Ovary (tissue), 7 donors: ENCODE measurements at regions not wholly inside any gene's neighbourhood (a gene's known extent, or its start where the extent isn't known, plus 50 kb on each side); places are given as distances from the start of the nearest gene placed in this dataset.

ENCODE experiments used
- DNase-seq, 5 donors: peaks; one replicate each; pipeline ENCODE4 v3.0.0-alpha.2; 2019 to 2020
- H3K27ac ChIP-seq, 2 donors: fragments of 200-600 bp; one replicate each; pipeline versions ENCODE4 v1.5.1 to v1.8.0; 2019 to 2022
- H3K27me3 ChIP-seq: fragments of 200-600 bp; one replicate; pipeline ENCODE4 v1.8.0; 2022
- H3K36me3 ChIP-seq: fragments of 200-600 bp; sonication (generic); one replicate; pipeline ENCODE4 v1.5.1; 2019
- H3K4me1 ChIP-seq: one replicate; pipeline ENCODE4 v1.8.1; 2013; ENCODE audit warnings: mild to moderate bottlenecking, moderate library complexity; ENCODE audit not compliant: insufficient read depth
- H3K4me3 ChIP-seq: fragments of 200-600 bp; sonication (generic); one replicate; pipeline ENCODE4 v1.5.1; 2017
- H3K9me3 ChIP-seq, 2 donors: fragments of 200-600 bp in 1 of 2; sonication (generic) in 1 of 2; one replicate each; pipeline versions ENCODE4 v1.5.1 to v1.8.1; 2013 to 2019; ENCODE audit warnings: mild to moderate bottlenecking in 1 of 2, moderate library complexity in 1 of 2
- EP300 ChIP-seq: sonication (generic); formaldehyde crosslinking; IDR thresholded peaks from one replicate; pipeline ENCODE4 v1.6.1; 2017; ENCODE audit warnings: antibody characterized with exemption
- POLR2A ChIP-seq: fragments of 450-650 bp; IDR thresholded peaks from one replicate; pipeline ENCODE4 v1.6.1; 2017; ENCODE audit warnings: antibody characterized with exemption, mild to moderate bottlenecking, moderate library complexity
- WGBS, 3 donors: extraction: QIAGEN DNeasy Blood & Tissue Kit in 1 of 3; methylation state at CpG; one replicate each; pipeline versions ENCODE4 v1.1.5 to v1.1.7; 2013 to 2017; 5-methylcytosine and 5-hydroxymethylcytosine counted together
- intact Hi-C, 4 donors: fragments of 100-400 bp; cut with DNase I; formaldehyde crosslinking; loops; one replicate each; pipeline versions ENCODE4 v1.11.0 to v1.15.1; 2022 to 2023
- TF ChIP-seq, protein P1 (sequence below), 3 donors: fragments of 450-650 bp in 2 of 3; fragments of 200-600 bp in 1 of 3; IDR thresholded peaks; one replicate each; pipeline versions ENCODE4 v1.5.1 to v1.8.0; 2016 to 2022; ENCODE audit warnings: antibody characterized with exemption in 3 of 3, mild to moderate bottlenecking in 1 of 3
- donor health status: DM: no; HTN: no; CAD: no; lungs with moderate emphysema.
- donor health status: DM: no; HTN: no; CAD: no.
- donor health status: Bipolar disorder and iron deficiency.
- donor health status: DM: no; HTN: no; CAD: no.
- donor health status: DM: yes; HTN: yes; CAD: no.

DNA sequence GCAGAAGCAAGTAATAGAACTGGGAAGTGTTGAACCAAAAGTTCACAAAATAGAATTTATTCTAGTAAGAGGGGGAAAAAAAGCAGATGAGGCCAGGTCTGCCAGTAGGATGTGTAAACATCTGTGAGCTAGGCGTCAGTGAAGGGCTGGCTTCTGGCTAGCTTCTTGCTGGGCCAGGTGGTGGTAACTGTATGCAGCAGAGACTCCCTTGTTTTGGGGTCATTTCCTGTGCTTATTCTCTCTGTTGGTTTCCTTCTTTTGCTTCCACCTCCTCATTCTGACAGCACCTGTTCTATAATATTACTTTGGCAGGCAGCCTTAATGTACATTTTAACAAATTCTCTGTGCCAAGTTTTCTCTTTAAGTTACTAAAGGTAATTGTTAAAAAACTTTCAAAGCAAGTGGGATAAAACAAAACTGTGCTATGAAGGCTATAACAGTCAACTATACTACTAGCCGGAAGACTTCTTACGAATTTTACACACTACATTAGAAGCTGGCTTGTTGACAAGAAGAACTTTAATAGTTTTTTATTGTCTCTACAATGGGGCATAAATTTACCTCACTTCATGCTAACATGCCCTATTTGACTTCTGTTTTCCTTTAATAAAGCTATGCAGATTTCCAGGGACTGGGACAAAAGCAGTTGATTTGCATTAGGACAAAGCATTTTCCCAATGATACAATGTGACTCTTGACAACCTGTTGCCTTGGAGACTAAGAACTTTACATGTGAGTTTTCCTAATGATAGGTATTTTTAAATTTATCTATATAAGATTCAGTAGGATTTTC lies 318.8 kb upstream of the NAALADL2 start:
- Histone ChIP-seq H3K4me1 (no peaks in the 10 kb centered on the region), H3K27ac (no peak overlapping the region), H3K27me3 (no peaks in the 10 kb centered on the region), H3K4me3 (no peak overlapping the region), H3K36me3 (no peaks in the 10 kb centered on the region), H3K9me3 (no peaks in the 10 kb centered on the region)
- 74 to 82% (median 75%) methylated on average over 3 of the region's 3 CpGs for WGBS, 3 donors
- DNase-seq, result no peak
- TF ChIP-seq, protein P1, sequence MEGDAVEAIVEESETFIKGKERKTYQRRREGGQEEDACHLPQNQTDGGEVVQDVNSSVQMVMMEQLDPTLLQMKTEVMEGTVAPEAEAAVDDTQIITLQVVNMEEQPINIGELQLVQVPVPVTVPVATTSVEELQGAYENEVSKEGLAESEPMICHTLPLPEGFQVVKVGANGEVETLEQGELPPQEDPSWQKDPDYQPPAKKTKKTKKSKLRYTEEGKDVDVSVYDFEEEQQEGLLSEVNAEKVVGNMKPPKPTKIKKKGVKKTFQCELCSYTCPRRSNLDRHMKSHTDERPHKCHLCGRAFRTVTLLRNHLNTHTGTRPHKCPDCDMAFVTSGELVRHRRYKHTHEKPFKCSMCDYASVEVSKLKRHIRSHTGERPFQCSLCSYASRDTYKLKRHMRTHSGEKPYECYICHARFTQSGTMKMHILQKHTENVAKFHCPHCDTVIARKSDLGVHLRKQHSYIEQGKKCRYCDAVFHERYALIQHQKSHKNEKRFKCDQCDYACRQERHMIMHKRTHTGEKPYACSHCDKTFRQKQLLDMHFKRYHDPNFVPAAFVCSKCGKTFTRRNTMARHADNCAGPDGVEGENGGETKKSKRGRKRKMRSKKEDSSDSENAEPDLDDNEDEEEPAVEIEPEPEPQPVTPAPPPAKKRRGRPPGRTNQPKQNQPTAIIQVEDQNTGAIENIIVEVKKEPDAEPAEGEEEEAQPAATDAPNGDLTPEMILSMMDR (IDR thresholded peaks at IDR 0.05), result no peak
- TF ChIP-seq POLR2A (no peak), EP300 (no peak)
- intact Hi-C loops, result no loop called here

DNA sequence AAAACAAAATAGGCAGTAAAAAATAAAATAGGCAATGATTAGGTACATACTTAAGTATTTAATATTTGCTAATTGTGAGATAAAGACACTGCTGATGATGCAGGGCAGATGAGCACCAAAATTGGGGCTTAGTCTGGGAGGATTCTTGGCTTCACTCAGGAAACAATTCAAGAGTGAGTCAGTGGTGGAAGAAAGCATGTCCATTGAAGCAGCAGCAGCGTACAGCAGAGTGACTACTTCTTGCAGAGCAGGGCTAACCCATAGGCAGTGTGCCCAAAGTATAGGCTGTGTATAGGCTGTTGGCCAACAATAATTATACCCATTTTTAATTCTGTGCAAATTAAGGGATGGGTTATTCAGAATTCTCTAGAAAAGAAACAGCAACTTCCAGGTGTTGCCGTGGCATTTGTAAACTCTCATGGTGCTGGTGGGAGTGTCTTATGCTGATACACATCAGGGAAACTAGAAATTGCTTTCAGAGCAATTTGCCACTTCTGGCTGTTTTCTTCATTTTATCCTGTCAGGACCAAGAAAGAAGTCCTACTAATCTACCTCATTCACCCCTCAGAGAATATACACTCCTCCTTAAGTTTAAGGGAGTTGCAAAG lies 317.3 kb upstream of the NAALADL2 start:
- WGBS, 3 donors, result 88 to 93% (median 88%) methylated on average over 2 of the region's 2 CpGs
- Histone ChIP-seq H3K36me3 (no peaks in the 10 kb centered on the region), H3K9me3 (no peaks in the 10 kb centered on the region), H3K4me1 (no peaks in the 10 kb centered on the region), H3K4me3 (no peak overlapping the region), H3K27ac (no peak overlapping the region), H3K27me3 (no peaks in the 10 kb centered on the region)
- intact Hi-C loops, result no loop called here
- no peak for DNase-seq
- no peak for TF ChIP-seq EP300
- TF ChIP-seq POLR2A, result no peak
- TF ChIP-seq, protein P1 (IDR thresholded peaks at IDR 0.05), result no peak

DNA sequence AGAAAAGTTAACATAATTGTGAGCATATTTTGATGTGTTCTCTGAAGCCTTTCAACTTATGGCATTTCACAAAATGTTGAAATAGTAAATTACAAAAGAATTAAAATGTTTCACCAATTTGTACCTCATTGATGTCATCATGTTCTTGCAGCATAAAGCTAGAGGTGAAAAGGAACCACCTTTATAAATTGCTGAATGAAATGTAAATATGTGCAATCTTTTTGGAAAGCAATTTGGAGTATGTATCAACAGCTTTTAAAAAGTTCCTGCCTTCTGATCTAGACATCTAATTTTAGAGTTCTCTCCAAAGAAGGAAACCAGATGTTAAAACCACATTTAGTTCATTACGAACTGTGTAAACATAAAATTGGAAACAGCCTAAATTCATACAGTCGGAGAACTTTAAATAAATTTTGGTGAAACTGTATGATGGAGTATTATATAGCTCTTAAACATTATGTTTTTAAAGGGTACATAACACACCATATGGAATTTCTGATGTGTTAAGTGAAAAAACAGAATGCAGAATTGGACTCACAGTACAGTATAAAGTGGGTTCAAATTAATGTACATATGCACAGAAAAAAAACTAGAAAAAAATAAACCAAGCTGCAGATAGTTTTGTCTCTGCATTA lies 311.2 kb upstream of the NAALADL2 start:
- Histone ChIP-seq H3K36me3 (no peaks in the 10 kb centered on the region), H3K4me3 (no peak overlapping the region), H3K27ac (no peak overlapping the region), H3K4me1 (no peaks in the 10 kb centered on the region), H3K27me3 (no peaks in the 10 kb centered on the region), H3K9me3 (no peaks in the 10 kb centered on the region)
- TF ChIP-seq EP300 (no peak), POLR2A (no peak)
- TF ChIP-seq, protein P1 (IDR thresholded peaks at IDR 0.05), result no peak
- no peak for DNase-seq
- intact Hi-C loops, result no loop called here
- 7 to 29% (median 12%) methylated on average over 2 of the region's 2 CpGs for WGBS, 3 donors

DNA sequence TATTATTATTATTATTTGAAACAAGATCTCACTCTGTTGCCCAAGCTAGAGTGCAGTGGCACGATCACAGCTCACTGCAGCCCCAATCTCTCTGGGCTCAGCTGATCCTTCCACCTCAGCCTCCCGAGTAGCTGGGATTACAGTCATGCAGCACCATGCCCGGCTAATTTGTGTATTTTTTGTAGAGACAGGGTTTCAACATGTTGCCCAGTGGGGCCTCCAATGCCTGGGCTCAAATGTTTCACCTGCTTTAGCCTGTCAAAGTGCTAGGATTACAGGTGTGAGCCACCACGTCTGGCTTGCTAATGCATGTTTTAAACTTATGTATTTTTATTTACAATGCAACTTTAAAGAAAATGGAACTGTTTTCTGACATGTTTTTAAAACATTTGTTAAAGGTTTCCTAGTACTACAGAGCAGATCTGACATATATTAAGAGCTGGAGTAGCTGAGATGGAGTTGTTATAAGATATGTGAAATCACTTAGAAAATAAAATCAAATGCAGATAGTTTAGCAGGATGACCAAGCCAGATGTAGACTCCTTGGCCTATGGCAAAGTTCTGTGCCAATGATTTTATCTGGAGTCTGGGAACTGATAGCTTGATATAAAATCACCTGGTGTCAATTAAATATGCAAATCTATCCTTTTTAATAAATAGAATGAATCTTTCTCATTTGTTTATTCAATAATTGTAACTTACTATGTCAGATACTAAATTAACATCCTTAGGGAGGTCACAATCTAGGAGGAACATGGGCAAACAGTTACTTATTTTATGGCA lies 310.1 kb upstream of the NAALADL2 start:
- intact Hi-C loops, result no loop called here
- Histone ChIP-seq H3K4me1 (no peaks in the 10 kb centered on the region), H3K9me3 (no peaks in the 10 kb centered on the region), H3K27ac (no peak overlapping the region), H3K27me3 (no peaks in the 10 kb centered on the region), H3K4me3 (no peak overlapping the region), H3K36me3 (no peaks in the 10 kb centered on the region)
- DNase-seq, result no peak
- TF ChIP-seq, protein P1 (IDR thresholded peaks at IDR 0.05), result no peak
- TF ChIP-seq POLR2A, result no peak
- no peak for TF ChIP-seq EP300
- WGBS, 3 donors, result 70 to 85% (median 83%) methylated on average over 4 of the region's 4 CpGs
